T-cell (primary cell): ENCODE measurements at regions not wholly inside any gene's neighbourhood (a gene's known extent, or its start where the extent isn't known, plus 50 kb on each side); places are given as distances from the start of the nearest gene placed in this dataset.
"Not testable (repeated sequence)": the region's sequence is repeated elsewhere in the genome, so short reads cannot be mapped to it uniquely, and the experiment has no call there.

ENCODE experiments used
- ATAC-seq, 4 experiments: fragments of 200-7000 bp in 3 of 4; fragments of 150-1000 bp in 1 of 4; cut with Tn5 transposase; replicated peaks in 1 of 4; 1 replicate in 3 of 4; 2 replicates in 1 of 4; pipeline ENCODE4 v1.10.0; 2021; ENCODE audit warnings: moderate library complexity in 3 of 4, mild to moderate bottlenecking in 2 of 4, moderate number of reproducible peaks in 1 of 4
- CTCF ChIA-PET, 2 donors: fragments of 300-600 bp; sonication (Branson Sonifier 250); formaldehyde crosslinking; loops; one replicate each; lab custom pipeline; 2022; ENCODE audit warnings: antibody characterized with exemption in 2 of 2; lab: Charles Lee
- POLR2A ChIA-PET, 2 donors: fragments of 300-600 bp; sonication (Branson Sonifier 250); formaldehyde crosslinking; loops; one replicate each; lab custom pipeline; 2022; ENCODE audit warnings: antibody characterized with exemption in 2 of 2; lab: Charles Lee
- DNase-seq, 35 experiments: peaks; one replicate each; pipeline versions ENCODE4 v3.0.0 to v3.0.0-alpha.2; 2013 to 2023
- H3K27ac ChIP-seq: one replicate; pipeline ENCODE4 v1.5.1; 2013; ENCODE audit warnings: low read length
- H3K27me3 ChIP-seq, 2 experiments: replicated peaks in 1 of 2; 1 replicate in 1 of 2; 2 replicates in 1 of 2; pipeline versions ENCODE4 v1.6.1 to v1.7.0; 2013; ENCODE audit warnings: low read length in 1 of 2, mixed read lengths in 1 of 2; ENCODE audit not compliant: control insufficient read depth in 2 of 2, insufficient read depth in 2 of 2; ENCODE audit errors: extremely low read depth in 1 of 2
- H3K36me3 ChIP-seq, 2 donors: 1 replicate in 1 of 2; 2 replicates in 1 of 2; pipeline versions ENCODE4 v1.6.1 to v1.7.0; 2013; ENCODE audit warnings: low read length in 1 of 2; ENCODE audit not compliant: control insufficient read depth in 2 of 2, insufficient read depth in 1 of 2; ENCODE audit errors: extremely low read depth in 1 of 2
- H3K4me1 ChIP-seq, 2 experiments: 1 replicate in 1 of 2; 2 replicates in 1 of 2; pipeline versions ENCODE4 v1.6.1 to v1.7.0; 2013; ENCODE audit warnings: low read length in 2 of 2, mixed read lengths in 1 of 2; ENCODE audit not compliant: insufficient read depth in 2 of 2, control insufficient read depth in 1 of 2; ENCODE audit errors: extremely low read depth in 1 of 2
- H3K4me3 ChIP-seq, 2 donors: 1 replicate in 1 of 2; 2 replicates in 1 of 2; pipeline versions ENCODE4 v1.5.1 to v1.7.0; 2013; ENCODE audit warnings: mild to moderate bottlenecking in 2 of 2, low read length in 1 of 2, moderate library complexity in 1 of 2; ENCODE audit not compliant: control insufficient read depth in 1 of 2; ENCODE audit errors: extremely low read depth in 1 of 2
- H3K9me3 ChIP-seq: 2 replicates; pipeline ENCODE4 v1.7.0; 2013
- H3K27ac Mint-ChIP-seq, 2 donors: one replicate each; pipeline ENCODE4 v1.8.0; 2020 to 2021; ENCODE audit warnings: mild to moderate bottlenecking in 2 of 2, mixed read lengths in 2 of 2
- H3K27me3 Mint-ChIP-seq, 2 donors: one replicate each; pipeline ENCODE4 v1.8.0; 2021 to 2022; ENCODE audit warnings: mixed read lengths in 2 of 2
- H3K36me3 Mint-ChIP-seq: one replicate; pipeline ENCODE4 v1.8.0; 2021; ENCODE audit warnings: mixed read lengths
- H3K4me1 Mint-ChIP-seq, 3 donors: one replicate each; pipeline ENCODE4 v1.8.0; 2020 to 2022; ENCODE audit warnings: mixed read lengths in 3 of 3, mild to moderate bottlenecking in 1 of 3
- H3K4me3 Mint-ChIP-seq, 3 donors: one replicate each; pipeline ENCODE4 v1.8.0; 2020 to 2022; ENCODE audit warnings: mild to moderate bottlenecking in 3 of 3, mixed read lengths in 3 of 3, moderate library complexity in 3 of 3
- H3K9me3 Mint-ChIP-seq, 3 donors: one replicate each; pipeline ENCODE4 v1.8.0; 2020 to 2022; ENCODE audit warnings: mixed read lengths in 3 of 3
- WGBS: methylation state at CpG from one replicate; pipeline ENCODE4 v1.1.5; 2013; ENCODE audit warnings: missing lambda C conversion rate; ENCODE audit not compliant: insufficient coverage; 5-methylcytosine and 5-hydroxymethylcytosine counted together

DNA sequence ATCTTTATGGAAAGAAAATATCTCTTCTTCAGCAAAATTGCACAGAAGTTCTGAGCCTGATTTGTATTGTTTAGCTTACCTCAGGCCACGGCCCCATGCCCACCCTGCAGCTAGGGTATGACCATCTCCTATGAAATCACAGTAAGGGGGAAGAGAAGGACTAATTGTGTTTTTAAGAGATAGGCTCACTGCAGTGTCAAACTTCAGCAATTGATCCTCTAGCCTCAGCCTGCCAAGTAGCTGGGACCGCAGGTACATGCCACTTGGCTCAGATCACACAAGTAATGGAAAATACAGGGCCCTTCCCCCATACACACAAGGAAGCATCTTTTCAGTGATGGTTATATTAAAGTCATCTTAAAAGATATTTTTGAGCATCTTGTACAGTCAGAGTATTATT lies 60.0 kb downstream of the DMAC1 start:
- peaks cover 0 to 5% (median 0%) of the 10 kb centered on the region in 3 donors for H3K9me3 Mint-ChIP-seq
- Histone ChIP-seq H3K27me3 (no peaks in the 10 kb centered on the region), H3K4me1 (no peaks in the 10 kb centered on the region), H3K9me3 (no peaks in the 10 kb centered on the region), H3K36me3 (no peaks in the 10 kb centered on the region), H3K4me3 (no peak overlapping the region), H3K27ac (no peak overlapping the region)
- no peak overlapping the region for H3K4me3 Mint-ChIP-seq
- H3K27me3 Mint-ChIP-seq: no peaks in the 10 kb centered on the region
- no CpG with 5 or more reads among the region's 2 CpGs for WGBS
- no peaks in the 10 kb centered on the region for H3K36me3 Mint-ChIP-seq
- no peaks in the 10 kb centered on the region for H3K4me1 Mint-ChIP-seq
- DNase-seq (no peak), ATAC-seq (no peak)
- CTCF ChIA-PET: no interaction called here
- POLR2A ChIA-PET: no interaction called here
- H3K27ac Mint-ChIP-seq: no peak overlapping the region

DNA sequence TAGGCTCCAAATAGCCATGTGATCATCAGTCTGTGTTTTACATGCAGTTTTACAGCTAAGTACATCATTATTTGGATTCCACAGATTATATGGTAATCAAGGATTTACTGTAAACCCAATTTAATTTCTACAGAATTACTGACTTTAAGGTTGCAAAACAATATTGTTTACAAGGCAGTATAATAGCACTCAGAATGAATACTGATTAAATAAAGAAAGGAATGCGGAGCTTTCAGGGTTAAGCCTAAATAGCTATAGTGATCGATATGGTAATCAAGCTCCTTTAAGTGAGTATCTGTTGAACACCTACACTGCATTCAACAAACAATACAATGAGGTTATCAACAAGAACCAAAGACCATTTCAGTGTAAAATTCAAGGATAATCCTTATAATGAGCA lies 64.3 kb downstream of the DMAC1 start:
- ChIA-PET POLR2A (no interaction called here), CTCF (interaction anchor here in 1 of 2 donors (0.6 kb wide), 1 partner anchor 40 kb away, joined by 3 read pairs; no protein-coding TSS in a partner anchor)
- H3K36me3 ChIP-seq: no peaks in the 10 kb centered on the region
- Mint-ChIP-seq H3K27ac (no peak overlapping the region), H3K9me3 (no peaks in the 10 kb centered on the region), H3K36me3 (no peaks in the 10 kb centered on the region), H3K27me3 (no peaks in the 10 kb centered on the region), H3K4me1 (no peaks in the 10 kb centered on the region), H3K4me3 (no peak overlapping the region)
- no peak overlapping the region for H3K27ac ChIP-seq
- no peaks in the 10 kb centered on the region for H3K27me3 ChIP-seq
- DNase-seq (no peak), ATAC-seq (no peak)
- H3K9me3 ChIP-seq: no peaks in the 10 kb centered on the region
- no CpG with 5 or more reads among the region's 2 CpGs for WGBS
- no peaks in the 10 kb centered on the region for H3K4me1 ChIP-seq
- no peak overlapping the region for H3K4me3 ChIP-seq

DNA sequence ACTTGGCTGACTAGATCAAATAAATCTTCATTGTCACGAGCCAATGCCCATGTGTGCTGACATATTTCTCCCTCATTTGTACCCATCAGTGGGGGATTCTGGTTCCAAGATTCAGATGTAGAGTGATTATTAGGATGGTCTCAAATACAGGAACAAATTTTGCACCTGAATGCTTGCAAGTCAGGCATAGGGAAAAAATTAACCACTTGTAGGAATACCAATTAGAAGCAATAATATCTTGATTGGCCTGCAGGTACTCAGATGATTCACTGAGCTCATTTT lies 69.5 kb downstream of the DMAC1 start:
- Histone ChIP-seq H3K9me3 (no peaks in the 10 kb centered on the region), H3K36me3 (no peaks in the 10 kb centered on the region), H3K27ac (no peak overlapping the region), H3K4me3 (no peak overlapping the region), H3K27me3 (no peaks in the 10 kb centered on the region), H3K4me1 (no peaks in the 10 kb centered on the region)
- WGBS: no CpG with 5 or more reads among the region's 1 CpG
- POLR2A ChIA-PET: no interaction called here
- no peak for DNase-seq
- CTCF ChIA-PET: no interaction called here
- no peak for ATAC-seq
- no peaks in the 10 kb centered on the region for H3K9me3 Mint-ChIP-seq
- no peak overlapping the region for H3K4me3 Mint-ChIP-seq
- no peaks in the 10 kb centered on the region for H3K27me3 Mint-ChIP-seq
- H3K27ac Mint-ChIP-seq: no peak overlapping the region
- no peaks in the 10 kb centered on the region for H3K4me1 Mint-ChIP-seq
- no peaks in the 10 kb centered on the region for H3K36me3 Mint-ChIP-seq

DNA sequence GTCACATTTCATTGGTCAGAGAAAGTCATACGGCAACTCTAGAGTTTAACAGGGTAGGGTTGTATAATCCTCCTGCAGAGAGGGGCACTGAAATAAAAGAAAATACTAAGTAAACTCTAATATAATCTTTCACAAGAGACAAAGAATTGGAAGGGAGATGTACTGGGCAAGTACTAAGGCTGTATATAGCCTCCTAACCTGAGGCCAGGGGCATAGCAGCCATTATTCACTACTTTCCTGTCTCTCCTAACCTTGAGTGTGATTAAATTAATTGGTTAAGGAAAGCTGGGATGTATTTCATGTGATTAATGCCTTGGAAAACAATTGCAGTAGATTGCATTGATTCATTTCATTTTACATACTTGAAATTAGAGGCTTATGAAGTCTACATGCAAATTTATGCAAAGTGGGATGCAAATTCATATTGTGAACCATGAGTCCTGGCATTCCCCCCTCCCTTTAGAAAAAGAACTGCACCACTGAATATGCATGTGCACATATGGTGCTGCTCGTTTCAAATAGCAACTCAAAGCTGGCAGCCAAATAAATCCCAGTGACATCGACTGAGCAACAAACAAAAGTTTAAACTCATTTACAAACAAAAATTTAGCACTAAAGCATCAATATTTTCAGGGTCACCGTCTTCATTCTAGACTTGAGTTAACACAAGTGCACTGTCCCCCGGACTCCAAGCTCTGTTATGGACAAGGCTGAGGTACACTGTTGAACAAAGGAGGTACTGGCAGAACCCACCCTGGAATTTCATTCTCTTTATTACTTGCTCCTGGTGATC lies 70.0 kb downstream of the DMAC1 start:
- Mint-ChIP-seq H3K36me3 (no peaks in the 10 kb centered on the region), H3K27me3 (no peaks in the 10 kb centered on the region), H3K4me3 (no peak overlapping the region), H3K4me1 (no peaks in the 10 kb centered on the region), H3K9me3 (no peaks in the 10 kb centered on the region), H3K27ac (no peak overlapping the region)
- Histone ChIP-seq H3K9me3 (no peaks in the 10 kb centered on the region), H3K27ac (no peak overlapping the region), H3K36me3 (no peaks in the 10 kb centered on the region), H3K4me3 (no peak overlapping the region), H3K27me3 (no peaks in the 10 kb centered on the region), H3K4me1 (no peaks in the 10 kb centered on the region)
- ChIA-PET CTCF (no interaction called here), POLR2A (no interaction called here)
- WGBS: 83% methylated on average over 4 of the region's 5 CpGs
- no peak for ATAC-seq
- no peak for DNase-seq

DNA sequence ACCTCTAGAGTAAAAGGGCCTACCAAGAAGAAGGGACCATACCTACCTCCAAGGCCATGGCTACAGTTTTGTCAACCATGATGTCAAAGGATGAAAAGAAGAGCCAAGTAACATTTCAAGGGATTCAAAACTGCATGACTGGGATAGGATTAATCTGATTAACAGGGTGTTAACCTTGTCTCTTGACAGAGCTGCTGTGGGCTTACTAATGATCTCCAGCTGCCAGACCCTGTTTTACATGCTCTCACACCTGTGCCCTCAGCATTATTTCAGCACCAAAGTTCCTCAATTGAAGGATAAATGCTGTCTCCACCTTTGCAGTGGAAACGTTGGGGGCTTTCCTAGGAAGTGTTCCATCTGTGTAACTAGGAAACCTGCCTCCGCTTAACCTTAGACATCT lies 78.3 kb downstream of the DMAC1 start:
- POLR2A ChIA-PET: no interaction called here
- 100% methylated on average over 1 of the region's 2 CpGs for WGBS

DNA sequence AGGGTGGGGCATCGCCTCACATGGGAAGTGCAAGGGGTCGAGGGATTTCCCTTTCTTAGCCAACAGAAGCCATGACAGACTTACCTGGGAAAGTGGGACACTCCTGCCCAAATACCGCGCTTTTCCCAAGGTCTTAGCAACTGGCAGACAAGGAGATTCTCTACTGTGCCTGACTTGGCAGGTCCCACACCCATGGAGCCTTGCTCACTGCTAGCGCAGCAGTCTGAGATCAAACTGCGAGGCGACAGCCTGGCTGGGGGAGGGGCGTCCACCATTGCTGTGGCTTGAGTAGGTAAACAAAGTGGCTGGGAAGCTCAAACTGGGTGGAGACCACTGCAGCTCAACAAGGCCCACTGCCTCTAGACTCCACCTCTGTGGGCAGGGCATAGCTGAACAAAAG lies 86.5 kb downstream of the DMAC1 start:
- DNase-seq, H3K27ac ChIP-seq, H3K36me3 ChIP-seq, H3K36me3 Mint-ChIP-seq, H3K4me3 Mint-ChIP-seq, H3K9me3 ChIP-seq, H3K27me3 Mint-ChIP-seq, POLR2A ChIA-PET, H3K4me3 ChIP-seq, CTCF ChIA-PET, H3K4me1 Mint-ChIP-seq, H3K4me1 ChIP-seq, H3K27me3 ChIP-seq, H3K9me3 Mint-ChIP-seq, ATAC-seq, H3K27ac Mint-ChIP-seq: not testable (repeated sequence)
- WGBS: 92% methylated on average over 8 of the region's 8 CpGs

More for the DNA sequence above, 78.3 kb downstream of the DMAC1 start:
- Mint-ChIP-seq H3K4me3 (no peak overlapping the region), H3K9me3 (no peaks in the 10 kb centered on the region), H3K4me1 (no peaks in the 10 kb centered on the region), H3K27me3 (no peaks in the 10 kb centered on the region), H3K27ac (no peak overlapping the region), H3K36me3 (no peaks in the 10 kb centered on the region)
- CTCF ChIA-PET: no interaction called here
- no peak overlapping the region for H3K4me3 ChIP-seq
- no peak overlapping the region for H3K27ac ChIP-seq
- H3K4me1 ChIP-seq: no peaks in the 10 kb centered on the region
- DNase-seq (no peak), ATAC-seq (no peak)
- H3K9me3 ChIP-seq: no peaks in the 10 kb centered on the region
- no peaks in the 10 kb centered on the region for H3K36me3 ChIP-seq
- no peaks in the 10 kb centered on the region for H3K27me3 ChIP-seq

DNA sequence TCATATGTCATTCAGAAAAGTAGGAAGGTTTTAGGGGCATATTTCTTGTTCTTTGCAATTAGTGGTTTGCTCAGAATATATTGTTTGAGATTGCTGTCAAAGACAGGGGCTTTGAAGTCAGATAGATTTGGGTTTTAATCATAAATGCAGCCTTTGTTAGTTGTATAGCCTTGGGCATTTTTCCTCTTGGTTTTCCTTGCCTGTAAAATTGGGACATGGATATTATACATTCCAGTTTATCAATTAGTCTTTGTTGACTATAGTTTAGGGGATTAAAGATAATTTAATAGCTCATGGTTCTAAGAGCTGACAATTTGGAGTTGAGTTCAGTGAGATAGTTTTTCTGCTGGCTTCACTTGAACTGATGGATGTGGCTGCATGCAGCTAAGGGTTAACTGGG lies 88.9 kb downstream of the DMAC1 start:
- ChIA-PET CTCF (no interaction called here), POLR2A (interaction anchor here in 1 of 2 donors (0.6 kb wide), 1 partner anchor 8 kb away, joined by 3 read pairs; no protein-coding TSS in a partner anchor)
- no peak overlapping the region for H3K27ac Mint-ChIP-seq
- no peaks in the 10 kb centered on the region for H3K27me3 Mint-ChIP-seq
- DNase-seq: no peak
- no peak for ATAC-seq
- H3K36me3 ChIP-seq: no peaks in the 10 kb centered on the region
- no peaks in the 10 kb centered on the region for H3K9me3 ChIP-seq
- H3K9me3 Mint-ChIP-seq: peaks cover 0 to under 1% (median 0%) of the 10 kb centered on the region in 3 donors
- H3K4me1 Mint-ChIP-seq: no peaks in the 10 kb centered on the region
- no peak overlapping the region for H3K4me3 Mint-ChIP-seq
- H3K27me3 ChIP-seq: no peaks in the 10 kb centered on the region
- H3K4me1 ChIP-seq: no peaks in the 10 kb centered on the region
- no peaks in the 10 kb centered on the region for H3K36me3 Mint-ChIP-seq
- H3K27ac ChIP-seq: no peak overlapping the region
- H3K4me3 ChIP-seq: no peak overlapping the region
